ENCODE measurements at regions not wholly inside any gene's neighbourhood (a gene's known extent, or its start where the extent isn't known, plus 50 kb on each side); places are given as distances from the start of the nearest gene placed in this dataset.

- TF ChIP-seq CTCF (conservative IDR thresholded peaks at IDR 0.05; ENCODE audit: low read length), result no peak
- no peak for TF ChIP-seq EZH2phosphoT487 (IDR thresholded peaks at IDR 0.05; ENCODE audit: borderline replicate concordance, low read depth, low read length)
These were observed 63.4 kb upstream of the KLF3 start for GRCh38 chr4:38600575-38600974.

GRCh38 chr4:38601244-38601915 lies 62.6 kb upstream of the KLF3 start:
- no peak overlapping the region for H3K4me3 ChIP-seq (ENCODE audit: low read depth, low read length, poor library complexity, severe bottlenecking)
- no peaks in the 10 kb centered on the region for H3K9me2 ChIP-seq (ENCODE audit: insufficient read depth, low read length)
- ChIA-PET CTCF (ENCODE audit: unreplicated experiment) (no interaction called here), POLR2A (no interaction called here)
- H3K9me3 ChIP-seq (ENCODE audit: low read length), result no peaks in the 10 kb centered on the region
- H3K4me2 ChIP-seq (ENCODE audit: low read length), result no peak overlapping the region
- TF ChIP-seq EZH2phosphoT487 (IDR thresholded peaks at IDR 0.05; ENCODE audit: borderline replicate concordance, low read depth, low read length) (no peak), CTCF (conservative IDR thresholded peaks at IDR 0.05; ENCODE audit: low read length) (no peak)
- no peak overlapping the region for H2AFZ ChIP-seq (ENCODE audit: low read length)
- no peaks in the 10 kb centered on the region for H3K79me2 ChIP-seq (ENCODE audit: insufficient read depth, low read depth, low read length)
- no peak for DNase-seq (ENCODE audit: low spot score)
- BruUV-seq (replicated peaks), result no TSS peak
- H3K4me1 ChIP-seq (ENCODE audit: insufficient read depth, low read length, poor library complexity, severe bottlenecking), result no peaks in the 10 kb centered on the region
- intact Hi-C loops (cut with micrococcal nuclease; ENCODE audit: unreplicated experiment), result no loop called here
- no peak overlapping the region for H3K27ac ChIP-seq (ENCODE audit: low read depth, low read length, poor library complexity, severe bottlenecking)
- H3K36me3 ChIP-seq (ENCODE audit: insufficient read depth, low read length), result no peaks in the 10 kb centered on the region
- no peaks in the 10 kb centered on the region for H4K20me1 ChIP-seq (ENCODE audit: insufficient read depth, low read length)

More at GRCh38 chr4:38600575-38600974, 63.4 kb upstream of the KLF3 start:
- ChIA-PET CTCF (ENCODE audit: unreplicated experiment) (no interaction called here), POLR2A (no interaction called here)
- Histone ChIP-seq H4K20me1 (ENCODE audit: insufficient read depth, low read length) (no peaks in the 10 kb centered on the region), H3K4me1 (ENCODE audit: insufficient read depth, low read length, poor library complexity, severe bottlenecking) (no peaks in the 10 kb centered on the region), H3K4me2 (ENCODE audit: low read length) (no peak overlapping the region), H3K4me3 (ENCODE audit: low read depth, low read length, poor library complexity, severe bottlenecking) (no peak overlapping the region), H2AFZ (ENCODE audit: low read length) (no peak overlapping the region), H3K9me2 (ENCODE audit: insufficient read depth, low read length) (no peaks in the 10 kb centered on the region), H3K9me3 (ENCODE audit: low read length) (no peaks in the 10 kb centered on the region), H3K36me3 (ENCODE audit: insufficient read depth, low read length) (no peaks in the 10 kb centered on the region), H3K27ac (ENCODE audit: low read depth, low read length, poor library complexity, severe bottlenecking) (no peak overlapping the region), H3K79me2 (ENCODE audit: insufficient read depth, low read depth, low read length) (no peaks in the 10 kb centered on the region)
- no TSS peak for BruUV-seq (replicated peaks)
- DNase-seq (ENCODE audit: low spot score), result peak; percentile 4
- intact Hi-C loops (cut with micrococcal nuclease; ENCODE audit: unreplicated experiment), result no loop called here

GRCh38 chr4:38601916-38602291 lies 62.1 kb upstream of the KLF3 start:
- ChIA-PET CTCF (ENCODE audit: unreplicated experiment) (no interaction called here), POLR2A (no interaction called here)
- no peak overlapping the region for H3K27ac ChIP-seq (ENCODE audit: low read depth, low read length, poor library complexity, severe bottlenecking)
- DNase-seq (ENCODE audit: low spot score), result no peak
- H3K36me3 ChIP-seq (ENCODE audit: insufficient read depth, low read length), result no peaks in the 10 kb centered on the region
- TF ChIP-seq EZH2phosphoT487 (IDR thresholded peaks at IDR 0.05; ENCODE audit: borderline replicate concordance, low read depth, low read length) (no peak), CTCF (conservative IDR thresholded peaks at IDR 0.05; ENCODE audit: low read length) (no peak)
- H2AFZ ChIP-seq (ENCODE audit: low read length), result no peak overlapping the region
- no peak overlapping the region for H3K4me2 ChIP-seq (ENCODE audit: low read length)
- H3K79me2 ChIP-seq (ENCODE audit: insufficient read depth, low read depth, low read length), result no peaks in the 10 kb centered on the region
- H3K9me3 ChIP-seq (ENCODE audit: low read length), result no peaks in the 10 kb centered on the region
- no peaks in the 10 kb centered on the region for H3K9me2 ChIP-seq (ENCODE audit: insufficient read depth, low read length)
- H4K20me1 ChIP-seq (ENCODE audit: insufficient read depth, low read length), result no peaks in the 10 kb centered on the region
- H3K4me3 ChIP-seq (ENCODE audit: low read depth, low read length, poor library complexity, severe bottlenecking), result no peak overlapping the region
- intact Hi-C loops (cut with micrococcal nuclease; ENCODE audit: unreplicated experiment), result no loop called here
- no peaks in the 10 kb centered on the region for H3K4me1 ChIP-seq (ENCODE audit: insufficient read depth, low read length, poor library complexity, severe bottlenecking)
- BruUV-seq (replicated peaks), result no TSS peak

Measured in OCI-LY7 (cell line).